ENCODE measurements at regions not wholly inside any gene's neighbourhood (a gene's known extent, or its start where the extent isn't known, plus 50 kb on each side); places are given as distances from the start of the nearest gene placed in this dataset.

- WGBS, 2 donors = 80 to 81% methylated on average over 3 of the region's 3 CpGs
- H3K4me3 ChIP-seq (ENCODE audit: low read depth, poor library complexity, severe bottlenecking) = no peak overlapping the region
- no peak for DNase-seq (ENCODE audit: low spot score in 2 of 2)
- intact Hi-C loops (cut with DNase I; ENCODE audit: low total_unique reads) = no loop called here
- TF ChIP-seq POLR2A (IDR thresholded peaks at IDR 0.05) (no peak), CTCF (IDR thresholded peaks at IDR 0.05) (no peak)
These were observed 193.8 kb upstream of the ACTBL2 start for GRCh38 chr5:57676222-57677098.

GRCh38 chr5:57675236-57675635, 192.6 kb upstream of the ACTBL2 start:
- TF ChIP-seq CTCF (IDR thresholded peaks at IDR 0.05) (no peak), POLR2A (IDR thresholded peaks at IDR 0.05) (no peak)
- H3K4me3 ChIP-seq (ENCODE audit: low read depth, poor library complexity, severe bottlenecking) = no peak overlapping the region
- DNase-seq (ENCODE audit: low spot score in 2 of 2) = no peak
- intact Hi-C loops (cut with DNase I; ENCODE audit: low total_unique reads) = no loop called here
- WGBS, 2 donors = 81 to 82% methylated on average over 1 of the region's 1 CpG

GRCh38 chr5:57671371-57671770, 188.8 kb upstream of the ACTBL2 start:
- TF ChIP-seq POLR2A (IDR thresholded peaks at IDR 0.05) (no peak), CTCF (IDR thresholded peaks at IDR 0.05) (no peak)
- DNase-seq (ENCODE audit: low spot score in 2 of 2) = no peak
- intact Hi-C loops (cut with DNase I; ENCODE audit: low total_unique reads) = no loop called here
- no peak overlapping the region for H3K4me3 ChIP-seq (ENCODE audit: low read depth, poor library complexity, severe bottlenecking)

GRCh38 chr5:57666582-57666981, 184.0 kb upstream of the ACTBL2 start:
- no peak overlapping the region for H3K4me3 ChIP-seq (ENCODE audit: low read depth, poor library complexity, severe bottlenecking)
- TF ChIP-seq CTCF (IDR thresholded peaks at IDR 0.05) (no peak), POLR2A (IDR thresholded peaks at IDR 0.05) (no peak)
- intact Hi-C loops (cut with DNase I; ENCODE audit: low total_unique reads) = no loop called here
- DNase-seq (ENCODE audit: low spot score in 2 of 2) = no peak

- 92 to 94% methylated on average over 7 of the region's 7 CpGs for WGBS, 2 donors
- intact Hi-C loops (cut with DNase I; ENCODE audit: low total_unique reads) = no loop called here
- DNase-seq (ENCODE audit: low spot score in 2 of 2) = no peak
- H3K4me3 ChIP-seq (ENCODE audit: low read depth, poor library complexity, severe bottlenecking) = no peak overlapping the region
- TF ChIP-seq CTCF (IDR thresholded peaks at IDR 0.05) (no peak), POLR2A (IDR thresholded peaks at IDR 0.05) (no peak)
These were observed 182.7 kb upstream of the ACTBL2 start for GRCh38 chr5:57665146-57665936.

Data from lower leg skin (tissue), 4 donors.